Colonic mucosa (tissue), 4 donors: ENCODE measurements at regions not wholly inside any gene's neighbourhood (a gene's known extent, or its start where the extent isn't known, plus 50 kb on each side); places are given as distances from the start of the nearest gene placed in this dataset.

Experiments used
- DNase-seq: peaks from one replicate; pipeline ENCODE4 v3.0.0-alpha.2; 2020
- H3K27ac ChIP-seq: fragments of 200-600 bp; one replicate; pipeline ENCODE4 v1.8.0; 2021
- H3K27me3 ChIP-seq: fragments of 200-600 bp; one replicate; pipeline ENCODE4 v1.8.0; 2021
- H3K36me3 ChIP-seq: fragments of 200-600 bp; one replicate; pipeline ENCODE4 v1.8.0; 2021
- H3K4me1 ChIP-seq: fragments of 200-600 bp; one replicate; pipeline ENCODE4 v1.8.0; 2021; ENCODE audit warnings: mild to moderate bottlenecking
- H3K4me3 ChIP-seq: fragments of 200-600 bp; one replicate; pipeline ENCODE4 v1.8.0; 2021
- H3K9ac ChIP-seq, 2 donors: one replicate each; pipeline ENCODE4 v1.7.0; 2013; ENCODE audit warnings: control low read depth in 2 of 2, low read depth in 2 of 2, low read length in 2 of 2
- H3K9me3 ChIP-seq: fragments of 200-600 bp; one replicate; pipeline ENCODE4 v1.8.0; 2021
- intact Hi-C: fragments of 100-400 bp; cut with DNase I; formaldehyde crosslinking; loops from one replicate; pipeline ENCODE4 v1.14.1; 2022
- TF ChIP-seq, protein P1 (sequence below): fragments of 200-600 bp; IDR thresholded peaks from one replicate; pipeline ENCODE4 v1.8.0; 2022; ENCODE audit warnings: antibody characterized with exemption, mild to moderate bottlenecking
- donor health status: healthy.
- donor health status: DM: no; HTN: no; CAD: no.
- donor health status: DM: no; HTN: no; CAD: no.

- DNase-seq: no peak
- Histone ChIP-seq H3K9ac (no peak overlapping the region), H3K4me3 (no peak overlapping the region), H3K27ac (no peak overlapping the region), H3K27me3 (no peaks in the 10 kb centered on the region), H3K36me3 (no peaks in the 10 kb centered on the region), H3K9me3 (no peaks in the 10 kb centered on the region), H3K4me1 (no peaks in the 10 kb centered on the region)
- intact Hi-C loops: no loop called here
- TF ChIP-seq, protein P1, sequence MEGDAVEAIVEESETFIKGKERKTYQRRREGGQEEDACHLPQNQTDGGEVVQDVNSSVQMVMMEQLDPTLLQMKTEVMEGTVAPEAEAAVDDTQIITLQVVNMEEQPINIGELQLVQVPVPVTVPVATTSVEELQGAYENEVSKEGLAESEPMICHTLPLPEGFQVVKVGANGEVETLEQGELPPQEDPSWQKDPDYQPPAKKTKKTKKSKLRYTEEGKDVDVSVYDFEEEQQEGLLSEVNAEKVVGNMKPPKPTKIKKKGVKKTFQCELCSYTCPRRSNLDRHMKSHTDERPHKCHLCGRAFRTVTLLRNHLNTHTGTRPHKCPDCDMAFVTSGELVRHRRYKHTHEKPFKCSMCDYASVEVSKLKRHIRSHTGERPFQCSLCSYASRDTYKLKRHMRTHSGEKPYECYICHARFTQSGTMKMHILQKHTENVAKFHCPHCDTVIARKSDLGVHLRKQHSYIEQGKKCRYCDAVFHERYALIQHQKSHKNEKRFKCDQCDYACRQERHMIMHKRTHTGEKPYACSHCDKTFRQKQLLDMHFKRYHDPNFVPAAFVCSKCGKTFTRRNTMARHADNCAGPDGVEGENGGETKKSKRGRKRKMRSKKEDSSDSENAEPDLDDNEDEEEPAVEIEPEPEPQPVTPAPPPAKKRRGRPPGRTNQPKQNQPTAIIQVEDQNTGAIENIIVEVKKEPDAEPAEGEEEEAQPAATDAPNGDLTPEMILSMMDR: no peak
These were observed 58.1 kb upstream of the MRPS22 start for GRCh38 chr3:139285691-139286090.

- H3K4me3 ChIP-seq: no peak overlapping the region
- H3K36me3 ChIP-seq: no peaks in the 10 kb centered on the region
- TF ChIP-seq, protein P1: no peak
- intact Hi-C loops: no loop called here
- no peaks in the 10 kb centered on the region for H3K27me3 ChIP-seq
- H3K27ac ChIP-seq: no peak overlapping the region
- DNase-seq: no peak
- H3K9ac ChIP-seq: no peak overlapping the region
- H3K4me1 ChIP-seq: no peaks in the 10 kb centered on the region
- no peaks in the 10 kb centered on the region for H3K9me3 ChIP-seq
These were observed 57.6 kb upstream of the MRPS22 start for GRCh38 chr3:139286241-139286640.

GRCh38 chr3:139286825-139287224 is 57.0 kb upstream of the MRPS22 start:
- H3K4me1 ChIP-seq: no peaks in the 10 kb centered on the region
- no peak overlapping the region for H3K9ac ChIP-seq
- no peak overlapping the region for H3K27ac ChIP-seq
- TF ChIP-seq, protein P1: no peak
- intact Hi-C loops: no loop called here
- no peak for DNase-seq
- H3K36me3 ChIP-seq: no peaks in the 10 kb centered on the region
- no peaks in the 10 kb centered on the region for H3K27me3 ChIP-seq
- H3K9me3 ChIP-seq: no peaks in the 10 kb centered on the region
- no peak overlapping the region for H3K4me3 ChIP-seq

DNA sequence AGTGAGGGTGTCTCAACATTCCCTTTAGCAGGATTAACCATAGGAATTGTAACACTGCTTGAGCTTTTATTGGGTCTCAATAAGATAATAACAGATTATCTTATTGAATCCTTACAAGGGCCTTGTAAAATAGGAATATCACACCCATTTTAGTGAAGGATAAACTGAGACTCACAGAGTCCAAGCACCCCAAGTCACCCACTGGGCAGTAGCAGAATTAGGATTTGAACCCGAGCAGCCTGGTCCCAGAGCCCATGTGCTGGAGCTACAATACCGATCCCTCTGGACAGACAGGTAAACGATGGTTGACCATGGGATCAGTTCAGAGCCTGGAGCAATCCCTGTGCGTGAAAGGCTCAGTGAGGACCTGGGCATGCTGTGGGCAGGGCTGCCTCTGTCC is 56.3 kb upstream of the MRPS22 start:
- H3K4me1 ChIP-seq: no peaks in the 10 kb centered on the region
- no peak overlapping the region for H3K9ac ChIP-seq
- intact Hi-C loops: no loop called here
- no peak overlapping the region for H3K27ac ChIP-seq
- TF ChIP-seq, protein P1: no peak
- H3K9me3 ChIP-seq: no peaks in the 10 kb centered on the region
- H3K4me3 ChIP-seq: no peak overlapping the region
- no peak for DNase-seq
- no peaks in the 10 kb centered on the region for H3K27me3 ChIP-seq
- H3K36me3 ChIP-seq: no peaks in the 10 kb centered on the region

DNA sequence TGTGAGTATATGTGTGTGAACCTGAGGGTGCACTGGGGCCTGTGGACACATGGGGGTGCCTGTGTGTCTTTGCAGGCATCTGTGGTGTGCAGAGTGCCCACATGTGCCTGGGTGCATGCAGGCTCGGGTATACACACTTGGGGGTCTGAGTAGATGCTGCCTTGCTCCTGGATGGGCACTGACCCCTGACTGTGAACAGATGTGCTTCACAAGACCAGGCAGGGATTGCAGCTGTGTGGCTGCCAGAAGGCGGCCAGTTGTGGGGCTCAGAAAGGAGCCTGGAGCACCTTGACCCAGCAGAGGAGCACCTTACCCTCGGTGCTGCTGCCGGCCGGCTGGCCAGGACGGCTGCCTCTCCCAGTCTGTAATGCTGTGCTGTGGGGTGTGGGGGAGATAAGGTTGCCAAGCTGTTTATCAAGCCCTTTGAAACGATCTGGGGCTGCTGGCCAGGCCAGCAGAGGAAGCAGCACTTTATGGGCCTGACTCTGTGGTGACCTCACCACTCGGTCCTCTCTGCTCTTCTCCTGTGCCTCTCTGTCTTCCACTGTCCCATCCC is 55.5 kb upstream of the MRPS22 start:
- no peak for DNase-seq
- Histone ChIP-seq H3K9me3 (no peaks in the 10 kb centered on the region), H3K9ac (no peak overlapping the region), H3K4me1 (no peaks in the 10 kb centered on the region), H3K36me3 (no peaks in the 10 kb centered on the region), H3K27ac (no peak overlapping the region), H3K27me3 (no peaks in the 10 kb centered on the region), H3K4me3 (no peak overlapping the region)
- TF ChIP-seq, protein P1: no peak
- intact Hi-C loops: no loop called here
